ENCODE measurements at regions not wholly inside any gene's neighbourhood (a gene's known extent, or its start where the extent isn't known, plus 50 kb on each side); places are given as distances from the start of the nearest gene placed in this dataset.

- no peak for DNase-seq (ENCODE audit: low read depth in 2 of 3, low spot score in 2 of 3)
Measured at GRCh38 chr20:56831795-56832194, 202.7 kb downstream of the TFAP2C start.

- no peak for DNase-seq (ENCODE audit: low read depth in 2 of 3, low spot score in 2 of 3)
Measured at GRCh38 chr20:56833427-56833826, 204.3 kb downstream of the TFAP2C start.

GRCh38 chr20:56835829-56836550 lies 206.9 kb downstream of the TFAP2C start:
- DNase-seq (ENCODE audit: low read depth in 2 of 3, low spot score in 2 of 3) = no peak

GRCh38 chr20:56839222-56839621 lies 210.1 kb downstream of the TFAP2C start:
- DNase-seq (ENCODE audit: low read depth in 2 of 3, low spot score in 2 of 3) = no peak

GRCh38 chr20:56839786-56840185 lies 210.7 kb downstream of the TFAP2C start:
- no peak for DNase-seq (ENCODE audit: low read depth in 2 of 3, low spot score in 2 of 3)

GRCh38 chr20:56840716-56841261 lies 211.7 kb downstream of the TFAP2C start:
- no peak for DNase-seq (ENCODE audit: low read depth in 2 of 3, low spot score in 2 of 3)

GRCh38 chr20:56841346-56841908 lies 212.3 kb downstream of the TFAP2C start:
- no peak for DNase-seq (ENCODE audit: low read depth in 2 of 3, low spot score in 2 of 3)

- DNase-seq (ENCODE audit: low read depth in 2 of 3, low spot score in 2 of 3) = no peak
Measured at GRCh38 chr20:56842056-56842455, 212.9 kb downstream of the TFAP2C start.

GRCh38 chr20:56843386-56843785 lies 214.3 kb downstream of the TFAP2C start:
- no peak for DNase-seq (ENCODE audit: low read depth in 2 of 3, low spot score in 2 of 3)

GRCh38 chr20:56843817-56844216 lies 214.7 kb downstream of the TFAP2C start:
- DNase-seq (ENCODE audit: low read depth in 2 of 3, low spot score in 2 of 3) = no peak

- no peak for DNase-seq (ENCODE audit: low read depth in 2 of 3, low spot score in 2 of 3)
Measured at GRCh38 chr20:56845546-56846086, 216.5 kb downstream of the TFAP2C start.

GRCh38 chr20:56848561-56848960 lies 219.5 kb downstream of the TFAP2C start:
- no peak for DNase-seq (ENCODE audit: low read depth in 2 of 3, low spot score in 2 of 3)

GRCh38 chr20:56851552-56851951 lies 222.4 kb downstream of the TFAP2C start:
- DNase-seq (ENCODE audit: low read depth in 2 of 3, low spot score in 2 of 3) = no peak

GRCh38 chr20:56855708-56856107 lies 226.6 kb downstream of the TFAP2C start:
- no peak for DNase-seq (ENCODE audit: low read depth in 2 of 3, low spot score in 2 of 3)

- DNase-seq (ENCODE audit: low read depth in 2 of 3, low spot score in 2 of 3) = no peak
Measured at GRCh38 chr20:56857950-56858349, 228.8 kb downstream of the TFAP2C start.

- no peak for DNase-seq (ENCODE audit: low read depth in 2 of 3, low spot score in 2 of 3)
Measured at GRCh38 chr20:56859039-56859800, 230.1 kb downstream of the TFAP2C start.

GRCh38 chr20:56859801-56860261 lies 230.7 kb downstream of the TFAP2C start:
- DNase-seq (ENCODE audit: low read depth in 2 of 3, low spot score in 2 of 3) = no peak

- no peak for DNase-seq (ENCODE audit: low read depth in 2 of 3, low spot score in 2 of 3)
Measured at GRCh38 chr20:56860413-56860812, 231.3 kb downstream of the TFAP2C start.

- no peak for DNase-seq (ENCODE audit: low read depth in 2 of 3, low spot score in 2 of 3)
Measured at GRCh38 chr20:56861590-56861989, 232.5 kb downstream of the TFAP2C start.

GRCh38 chr20:56865055-56865454 lies 235.9 kb downstream of the TFAP2C start:
- no peak for DNase-seq (ENCODE audit: low read depth in 2 of 3, low spot score in 2 of 3)

- DNase-seq (ENCODE audit: low read depth in 2 of 3, low spot score in 2 of 3) = no peak
Measured at GRCh38 chr20:56867128-56867527, 238.0 kb downstream of the TFAP2C start.

GRCh38 chr20:56868746-56869145 lies 239.6 kb downstream of the TFAP2C start:
- DNase-seq (ENCODE audit: low read depth in 2 of 3, low spot score in 2 of 3) = no peak

All from activated CD8-positive, alpha-beta memory T cell treated with anti-CD3 and anti-CD28 coated beads for 48 hours (primary cell).